ENCODE measurements at regions not wholly inside any gene's neighbourhood (a gene's known extent, or its start where the extent isn't known, plus 50 kb on each side); places are given as distances from the start of the nearest gene placed in this dataset.
"Not testable (repeated sequence)": the region's sequence is repeated elsewhere in the genome, so short reads cannot be mapped to it uniquely, and the experiment has no call there.

- not testable (repeated sequence) for DNase-seq
Measured at GRCh38 chr13:108074429-108074828, 140.9 kb downstream of the LIG4 start.

- no peak for DNase-seq
Measured at GRCh38 chr13:108070925-108071324, 144.4 kb downstream of the LIG4 start.

GRCh38 chr13:108070491-108070890, 144.8 kb downstream of the LIG4 start:
- no peak for DNase-seq

- DNase-seq: no peak
Measured at GRCh38 chr13:108069521-108070210, 145.7 kb downstream of the LIG4 start.

GRCh38 chr13:108064372-108064771, 151.0 kb downstream of the LIG4 start:
- not testable (repeated sequence) for DNase-seq

- no peak for DNase-seq
Measured at GRCh38 chr13:108060111-108060510, 155.2 kb downstream of the LIG4 start.

GRCh38 chr13:108056278-108056677, 159.1 kb downstream of the LIG4 start:
- DNase-seq: no peak

GRCh38 chr13:108049211-108049610, 166.1 kb downstream of the LIG4 start:
- no peak for DNase-seq

GRCh38 chr13:108044954-108045353, 170.4 kb downstream of the LIG4 start:
- no peak for DNase-seq

- DNase-seq: not testable (repeated sequence)
Measured at GRCh38 chr13:108042866-108043265, 172.5 kb downstream of the LIG4 start.

GRCh38 chr13:108037348-108037747, 178.0 kb downstream of the LIG4 start:
- no peak for DNase-seq

GRCh38 chr13:108036411-108036932, 178.9 kb downstream of the LIG4 start:
- DNase-seq: no peak

- no peak for DNase-seq
Measured at GRCh38 chr13:108034909-108035410, 180.4 kb downstream of the LIG4 start.

- no peak for DNase-seq
Measured at GRCh38 chr13:108033800-108034707, 181.3 kb downstream of the LIG4 start.

GRCh38 chr13:108031865-108032264, 183.5 kb downstream of the LIG4 start:
- no peak for DNase-seq

GRCh38 chr13:108030769-108031168, 184.6 kb downstream of the LIG4 start:
- no peak for DNase-seq

GRCh38 chr13:108026680-108027410, 188.5 kb downstream of the LIG4 start:
- no peak for DNase-seq

GRCh38 chr13:108020027-108020426, 195.3 kb downstream of the LIG4 start:
- no peak for DNase-seq

GRCh38 chr13:108018371-108018870, 196.9 kb downstream of the LIG4 start:
- no peak for DNase-seq

- DNase-seq: no peak
Measured at GRCh38 chr13:108006619-108007018, 208.7 kb downstream of the LIG4 start.

GRCh38 chr13:108005231-108005630, 210.1 kb downstream of the LIG4 start:
- DNase-seq: no peak

GRCh38 chr13:108003626-108004025, 211.7 kb downstream of the LIG4 start:
- no peak for DNase-seq

- DNase-seq: no peak
Measured at GRCh38 chr13:108000998-108001397, 214.3 kb downstream of the LIG4 start.
